Fibroblast of pulmonary artery (primary cell): ENCODE measurements at regions not wholly inside any gene's neighbourhood (a gene's known extent, or its start where the extent isn't known, plus 50 kb on each side); places are given as distances from the start of the nearest gene placed in this dataset.

ENCODE experiments used
- DNase-seq: peaks from one replicate; pipeline ENCODE4 v3.0.0-alpha.2; 2010; ENCODE audit warnings: low read depth
- H3K4me3 ChIP-seq: replicated peaks from 2 replicates; pipeline ENCODE4 v1.5.1; 2011; ENCODE audit warnings: low read depth, mild to moderate bottlenecking, control low read depth, low read length, moderate library complexity
- CTCF ChIP-seq: IDR thresholded peaks from 2 replicates; pipeline ENCODE4 v1.5.1; 2011; ENCODE audit warnings: mild to moderate bottlenecking, control low read depth, low read length, inconsistent platforms; ENCODE audit errors: missing control alignments

GRCh38 chr3:20769430-20769829, 583.4 kb upstream of the SGO1 start:
- H3K4me3 ChIP-seq = no peak overlapping the region
- no peak for DNase-seq
- no peak for TF ChIP-seq CTCF

GRCh38 chr3:20760981-20761380, 575.0 kb upstream of the SGO1 start:
- no peak for TF ChIP-seq CTCF
- peak; percentile 1 for DNase-seq
- no peak overlapping the region for H3K4me3 ChIP-seq

- no peak for DNase-seq
- no peak for TF ChIP-seq CTCF
- H3K4me3 ChIP-seq = no peak overlapping the region
Observed at GRCh38 chr3:20752416-20752815, 566.4 kb upstream of the SGO1 start.

GRCh38 chr3:20751296-20751695, 565.3 kb upstream of the SGO1 start:
- no peak for TF ChIP-seq CTCF
- no peak overlapping the region for H3K4me3 ChIP-seq
- no peak for DNase-seq

- no peak for TF ChIP-seq CTCF
- no peak overlapping the region for H3K4me3 ChIP-seq
- DNase-seq = peak; percentile 63
Observed at GRCh38 chr3:20747741-20748140, 561.7 kb upstream of the SGO1 start.

GRCh38 chr3:20743553-20744321, 557.7 kb upstream of the SGO1 start:
- TF ChIP-seq CTCF = no peak
- no peak for DNase-seq
- H3K4me3 ChIP-seq = no peak overlapping the region

- H3K4me3 ChIP-seq = no peak overlapping the region
- no peak for TF ChIP-seq CTCF
- DNase-seq = no peak
Observed at GRCh38 chr3:20742903-20743552, 557.0 kb upstream of the SGO1 start.
